Epithelial cell of esophagus (primary cell): ENCODE measurements at regions not wholly inside any gene's neighbourhood (a gene's known extent, or its start where the extent isn't known, plus 50 kb on each side); places are given as distances from the start of the nearest gene placed in this dataset.
"Not testable (repeated sequence)": the region's sequence is repeated elsewhere in the genome, so short reads cannot be mapped to it uniquely, and the experiment has no call there.

ENCODE experiments used
- DNase-seq: peaks from one replicate; pipeline ENCODE4 v3.0.0; 2010; ENCODE audit warnings: low read depth
- H3K4me3 ChIP-seq: 2 replicates; pipeline ENCODE4 v1.5.1; 2011; ENCODE audit warnings: mild to moderate bottlenecking, low read length, control low read depth
- TF ChIP-seq, protein P1 (sequence below): IDR thresholded peaks from 2 replicates; pipeline ENCODE4 v1.5.1; 2011; ENCODE audit warnings: low read depth, mild to moderate bottlenecking, low read length, control low read depth, inconsistent platforms; ENCODE audit not compliant: insufficient read depth; ENCODE audit errors: missing control alignments

GRCh38 chr5:142235050-142235797, 89.6 kb downstream of the SPRY4 start:
- DNase-seq: peak; percentile 34
- TF ChIP-seq, protein P1, sequence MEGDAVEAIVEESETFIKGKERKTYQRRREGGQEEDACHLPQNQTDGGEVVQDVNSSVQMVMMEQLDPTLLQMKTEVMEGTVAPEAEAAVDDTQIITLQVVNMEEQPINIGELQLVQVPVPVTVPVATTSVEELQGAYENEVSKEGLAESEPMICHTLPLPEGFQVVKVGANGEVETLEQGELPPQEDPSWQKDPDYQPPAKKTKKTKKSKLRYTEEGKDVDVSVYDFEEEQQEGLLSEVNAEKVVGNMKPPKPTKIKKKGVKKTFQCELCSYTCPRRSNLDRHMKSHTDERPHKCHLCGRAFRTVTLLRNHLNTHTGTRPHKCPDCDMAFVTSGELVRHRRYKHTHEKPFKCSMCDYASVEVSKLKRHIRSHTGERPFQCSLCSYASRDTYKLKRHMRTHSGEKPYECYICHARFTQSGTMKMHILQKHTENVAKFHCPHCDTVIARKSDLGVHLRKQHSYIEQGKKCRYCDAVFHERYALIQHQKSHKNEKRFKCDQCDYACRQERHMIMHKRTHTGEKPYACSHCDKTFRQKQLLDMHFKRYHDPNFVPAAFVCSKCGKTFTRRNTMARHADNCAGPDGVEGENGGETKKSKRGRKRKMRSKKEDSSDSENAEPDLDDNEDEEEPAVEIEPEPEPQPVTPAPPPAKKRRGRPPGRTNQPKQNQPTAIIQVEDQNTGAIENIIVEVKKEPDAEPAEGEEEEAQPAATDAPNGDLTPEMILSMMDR: no peak
- no peak overlapping the region for H3K4me3 ChIP-seq

DNA sequence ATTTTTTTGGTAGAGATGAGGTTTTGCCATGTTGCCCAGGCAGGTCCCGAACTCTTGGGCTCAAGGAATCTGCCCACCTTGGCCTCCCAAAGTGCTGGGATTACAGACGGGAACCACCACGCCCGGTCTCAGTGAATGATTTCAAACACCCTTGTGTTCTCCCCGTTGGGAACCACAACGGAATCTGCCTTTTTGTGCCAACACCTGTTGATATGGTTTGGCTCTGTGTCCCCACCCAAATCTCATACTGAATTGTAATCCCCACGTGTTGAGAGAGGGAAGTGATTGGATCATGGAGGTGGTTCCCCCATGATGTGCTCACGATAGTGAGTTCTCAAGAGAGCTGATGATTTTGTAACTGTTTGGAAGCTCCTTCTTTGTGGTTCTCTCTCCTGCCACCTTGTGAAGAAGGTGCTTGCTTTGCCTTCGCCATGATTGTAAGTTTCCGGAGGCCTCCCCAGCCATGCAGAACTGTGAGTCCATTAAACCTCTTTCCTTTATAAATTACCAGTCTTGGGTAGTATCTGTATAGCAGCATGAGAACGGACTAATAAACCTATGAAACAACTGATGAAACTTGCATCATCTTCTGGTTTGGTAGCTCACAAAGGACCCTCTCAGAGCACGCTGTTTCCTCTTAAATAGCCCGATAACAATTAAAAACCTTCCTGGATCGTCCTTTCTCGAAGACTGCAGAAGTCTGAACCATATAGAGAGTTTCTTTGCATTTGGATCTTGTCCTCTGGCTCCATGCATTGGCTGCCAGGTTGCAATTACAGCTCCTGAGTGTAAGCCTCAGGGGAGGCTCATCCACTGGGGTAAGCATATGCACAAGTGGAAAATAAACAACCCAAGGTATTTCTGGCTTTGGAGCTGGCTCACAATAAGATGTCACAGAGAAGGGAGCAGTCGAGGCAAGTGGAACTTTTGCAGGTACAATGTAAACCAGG, 91.5 kb downstream of the SPRY4 start:
- DNase-seq: no peak
- TF ChIP-seq, protein P1: no peak
- H3K4me3 ChIP-seq: no peak overlapping the region

DNA sequence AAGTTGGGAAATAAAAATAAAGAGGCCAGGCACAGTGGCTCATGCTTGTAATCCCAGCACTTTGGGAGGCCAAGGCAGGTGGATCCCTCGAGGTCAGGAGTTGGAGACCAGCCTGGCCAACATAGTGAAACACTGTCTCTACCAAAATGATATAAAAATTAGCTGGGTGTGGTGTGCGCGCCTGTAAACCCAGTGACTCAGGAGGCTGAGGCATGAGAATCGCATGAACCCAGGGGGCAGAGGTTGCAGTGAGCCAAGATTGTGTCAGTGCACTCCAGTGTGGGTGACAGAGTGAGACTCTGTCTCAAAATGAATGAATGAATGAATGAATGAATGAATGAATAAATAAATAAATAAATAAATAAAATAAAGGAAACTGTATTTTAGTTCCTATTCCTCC, 93.9 kb downstream of the SPRY4 start:
- not testable (repeated sequence) for H3K4me3 ChIP-seq
- DNase-seq: peak; percentile 45

- DNase-seq: no peak
- TF ChIP-seq, protein P1: no peak
- no peak overlapping the region for H3K4me3 ChIP-seq
Observed at GRCh38 chr5:142225141-142225540, 99.7 kb downstream of the SPRY4 start.

- DNase-seq: no peak
- TF ChIP-seq, protein P1: no peak
- no peak overlapping the region for H3K4me3 ChIP-seq
Observed at GRCh38 chr5:142222866-142223558, 101.8 kb downstream of the SPRY4 start.

GRCh38 chr5:142222225-142222865, 102.5 kb downstream of the SPRY4 start:
- peak; percentile 35 for DNase-seq
- TF ChIP-seq, protein P1: no peak
- H3K4me3 ChIP-seq: no peak overlapping the region
